Muscle of back (tissue), 3 donors: ENCODE measurements at regions not wholly inside any gene's neighbourhood (a gene's known extent, or its start where the extent isn't known, plus 50 kb on each side); places are given as distances from the start of the nearest gene placed in this dataset.

Experiments used
- DNase-seq, 3 donors: peaks; one replicate each; pipeline versions ENCODE4 v3.0.0 to v3.0.0-alpha.2; 2013

- no peak for DNase-seq
These were observed 88.6 kb upstream of the HAAO start for GRCh38 chr2:42880738-42881690.

GRCh38 chr2:42879913-42880737 is 87.7 kb upstream of the HAAO start:
- DNase-seq: peak in 1 of 3 donors; percentile 60

GRCh38 chr2:42879121-42879705 is 86.8 kb upstream of the HAAO start:
- DNase-seq: no peak

- DNase-seq: no peak
These were observed 86.2 kb upstream of the HAAO start for GRCh38 chr2:42878581-42878980.

- DNase-seq: no peak
These were observed 85.6 kb upstream of the HAAO start for GRCh38 chr2:42877936-42878335.

GRCh38 chr2:42877511-42877910 is 85.1 kb upstream of the HAAO start:
- DNase-seq: no peak

GRCh38 chr2:42876326-42876751 is 84.0 kb upstream of the HAAO start:
- peak in 2 of 3 donors; percentile 52 to 83 for DNase-seq

- DNase-seq: no peak
These were observed 83.5 kb upstream of the HAAO start for GRCh38 chr2:42875880-42876279.

- peak; percentile 32 to 85 (median 79) for DNase-seq
These were observed 82.8 kb upstream of the HAAO start for GRCh38 chr2:42874949-42875801.

- DNase-seq: peak in 2 of 3 donors; percentile 45 to 75
These were observed 80.3 kb upstream of the HAAO start for GRCh38 chr2:42872721-42873120.

GRCh38 chr2:42871372-42871771 is 79.0 kb upstream of the HAAO start:
- no peak for DNase-seq

- DNase-seq: no peak
These were observed 76.5 kb upstream of the HAAO start for GRCh38 chr2:42868874-42869273.

- no peak for DNase-seq
These were observed 75.7 kb upstream of the HAAO start for GRCh38 chr2:42868096-42868495.

GRCh38 chr2:42867093-42868065 is 75.0 kb upstream of the HAAO start:
- no peak for DNase-seq

- peak; percentile 56 to 90 (median 82) for DNase-seq
These were observed 73.8 kb upstream of the HAAO start for GRCh38 chr2:42865884-42866881.

GRCh38 chr2:42864641-42865280 is 72.4 kb upstream of the HAAO start:
- DNase-seq: no peak

GRCh38 chr2:42864222-42864621 is 71.8 kb upstream of the HAAO start:
- DNase-seq: no peak

GRCh38 chr2:42863751-42864150 is 71.4 kb upstream of the HAAO start:
- DNase-seq: no peak
